ENCODE measurements at regions not wholly inside any gene's neighbourhood (a gene's known extent, or its start where the extent isn't known, plus 50 kb on each side); places are given as distances from the start of the nearest gene placed in this dataset.

- BruUV-seq (replicated peaks): no TSS peak
- Histone ChIP-seq H4K20me1 (ENCODE audit: insufficient read depth) (no peaks in the 10 kb centered on the region), H3K4me3 (no peak overlapping the region), H3K4me2 (no peak overlapping the region), H3K36me3 (ENCODE audit: low read depth) (no peaks in the 10 kb centered on the region), H3K9me2 (ENCODE audit: insufficient read depth) (no peaks in the 10 kb centered on the region), H3K27me3 (ENCODE audit: insufficient read depth, low read depth) (0 out of 2 replicates have a peak, but pooled peaks cover 4% of the 10 kb centered on the region), H2AFZ (no peak overlapping the region), H3K79me2 (ENCODE audit: low read depth) (no peaks in the 10 kb centered on the region), H3K4me1 (replicated peaks; ENCODE audit: insufficient read depth) (no peaks in the 10 kb centered on the region), H3K27ac (no peak overlapping the region), H3K9me3 (ENCODE audit: insufficient read depth, low read depth) (no peaks in the 10 kb centered on the region), H3F3A (ENCODE audit: insufficient read depth, low read depth) (no peaks in the 10 kb centered on the region)
- ChIA-PET CTCF (no interaction called here), POLR2A (ENCODE audit: unreplicated experiment) (no interaction called here)
- DNase-seq: no peak
- intact Hi-C loops (cut with micrococcal nuclease; ENCODE audit: unreplicated experiment): no loop called here
- TF ChIP-seq EZH2 (IDR thresholded peaks at IDR 0.05; ENCODE audit: low read depth) (no peak), CTCF (conservative IDR thresholded peaks at IDR 0.05) (no peak)
Observed at GRCh38 chr14:61215222-61216020, 65.7 kb downstream of the TMEM30B start.

GRCh38 chr14:61213920-61214319, 67.2 kb downstream of the TMEM30B start:
- Histone ChIP-seq H3K4me1 (replicated peaks; ENCODE audit: insufficient read depth) (no peaks in the 10 kb centered on the region), H2AFZ (no peak overlapping the region), H3K9me3 (ENCODE audit: insufficient read depth, low read depth) (no peaks in the 10 kb centered on the region), H3K79me2 (ENCODE audit: low read depth) (no peaks in the 10 kb centered on the region), H3K4me3 (no peak overlapping the region), H4K20me1 (ENCODE audit: insufficient read depth) (no peaks in the 10 kb centered on the region), H3K9me2 (ENCODE audit: insufficient read depth) (no peaks in the 10 kb centered on the region), H3K27ac (no peak overlapping the region), H3K4me2 (no peak overlapping the region), H3K36me3 (ENCODE audit: low read depth) (no peaks in the 10 kb centered on the region), H3F3A (ENCODE audit: insufficient read depth, low read depth) (no peaks in the 10 kb centered on the region), H3K27me3 (ENCODE audit: insufficient read depth, low read depth) (0 out of 2 replicates have a peak, but pooled peaks cover 4% of the 10 kb centered on the region)
- no peak for DNase-seq
- TF ChIP-seq EZH2 (IDR thresholded peaks at IDR 0.05; ENCODE audit: low read depth) (no peak), CTCF (conservative IDR thresholded peaks at IDR 0.05) (no peak)
- POLR2A ChIA-PET (ENCODE audit: unreplicated experiment): no interaction called here
- intact Hi-C loops (cut with micrococcal nuclease; ENCODE audit: unreplicated experiment): no loop called here
- CTCF ChIA-PET: no interaction called here
- no TSS peak for BruUV-seq (replicated peaks)

DNA sequence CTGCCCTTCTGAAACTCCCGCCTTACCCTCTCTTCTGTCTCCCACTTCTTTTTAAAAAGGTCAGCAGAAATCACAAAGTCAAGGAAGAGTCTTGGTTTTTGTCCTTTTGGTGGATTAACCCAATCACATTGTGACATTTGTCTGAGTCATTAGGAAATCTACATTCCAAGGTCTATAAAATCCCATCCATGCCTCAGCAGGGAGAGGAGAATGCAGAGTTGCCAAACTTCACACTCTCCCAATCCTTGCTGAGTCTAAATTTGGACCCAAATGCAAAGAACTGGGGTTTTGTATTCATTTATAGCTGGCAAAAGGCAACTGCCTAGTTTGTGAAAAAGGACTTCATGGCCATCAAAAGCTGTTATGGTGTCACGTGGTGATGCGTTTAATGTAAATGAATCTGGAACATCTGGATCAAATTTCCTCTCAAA, 67.9 kb downstream of the TMEM30B start:
- no peak for TF ChIP-seq EZH2 (IDR thresholded peaks at IDR 0.05; ENCODE audit: low read depth)
- TF ChIP-seq CTCF (conservative IDR thresholded peaks at IDR 0.05): no peak
- intact Hi-C loops (cut with micrococcal nuclease; ENCODE audit: unreplicated experiment): no loop called here
- DNase-seq: no peak
- H3K27ac ChIP-seq: no peak overlapping the region
- CTCF ChIA-PET: no interaction called here
- H2AFZ ChIP-seq: no peak overlapping the region
- H3K4me3 ChIP-seq: no peak overlapping the region
- H3K9me3 ChIP-seq (ENCODE audit: insufficient read depth, low read depth): no peaks in the 10 kb centered on the region
- no TSS peak for BruUV-seq (replicated peaks)
- no peaks in the 10 kb centered on the region for H4K20me1 ChIP-seq (ENCODE audit: insufficient read depth)
- H3K9me2 ChIP-seq (ENCODE audit: insufficient read depth): no peaks in the 10 kb centered on the region
- H3K79me2 ChIP-seq (ENCODE audit: low read depth): no peaks in the 10 kb centered on the region
- H3K4me1 ChIP-seq (replicated peaks; ENCODE audit: insufficient read depth): no peaks in the 10 kb centered on the region
- H3K27me3 ChIP-seq (ENCODE audit: insufficient read depth, low read depth): 0 out of 2 replicates have a peak, but pooled peaks cover 1% of the 10 kb centered on the region
- POLR2A ChIA-PET (ENCODE audit: unreplicated experiment): interaction anchor here (0.6 kb wide), 1 partner anchor 170 kb away, joined by 4 read pairs; no protein-coding TSS in a partner anchor
- H3K36me3 ChIP-seq (ENCODE audit: low read depth): no peaks in the 10 kb centered on the region
- H3F3A ChIP-seq (ENCODE audit: insufficient read depth, low read depth): no peaks in the 10 kb centered on the region
- no peak overlapping the region for H3K4me2 ChIP-seq
